Gastroesophageal sphincter (tissue), 3 donors: ENCODE measurements at regions not wholly inside any gene's neighbourhood (a gene's known extent, or its start where the extent isn't known, plus 50 kb on each side); places are given as distances from the start of the nearest gene placed in this dataset.

Source experiments
- CTCF ChIP-seq, 4 experiments: fragments of 200-600 bp in 2 of 4; fragments of 450-650 bp in 2 of 4; sonication (generic) in 1 of 4; IDR thresholded peaks; one replicate each; pipeline ENCODE4 v1.5.1; 2017 to 2019; ENCODE audit warnings: antibody characterized with exemption in 4 of 4, mild to moderate bottlenecking in 2 of 4, moderate library complexity in 2 of 4
- POLR2A ChIP-seq, 2 donors: fragments of 450-650 bp; IDR thresholded peaks; one replicate each; pipeline ENCODE4 v1.6.1; 2017; ENCODE audit warnings: antibody characterized with exemption in 2 of 2, mild to moderate bottlenecking in 2 of 2, moderate library complexity in 1 of 2

- TF ChIP-seq CTCF (IDR thresholded peaks at IDR 0.05), result no peak
- no peak for TF ChIP-seq POLR2A (IDR thresholded peaks at IDR 0.05)
These were observed 57.8 kb upstream of the SNTG2 start for GRCh38 chr2:892892-893291.
